GM19043 (cell line): ENCODE measurements at regions not wholly inside any gene's neighbourhood (a gene's known extent, or its start where the extent isn't known, plus 50 kb on each side); places are given as distances from the start of the nearest gene placed in this dataset.
"Not testable (repeated sequence)": the region's sequence is repeated elsewhere in the genome, so short reads cannot be mapped to it uniquely, and the experiment has no call there.

Source experiments
- ATAC-seq: cut with Tn5 transposase; IDR thresholded peaks from one replicate; pipeline ENCODE4 v1.9.1; 2021; ENCODE audit warnings: low read depth; ENCODE audit not compliant: unreplicated experiment

DNA sequence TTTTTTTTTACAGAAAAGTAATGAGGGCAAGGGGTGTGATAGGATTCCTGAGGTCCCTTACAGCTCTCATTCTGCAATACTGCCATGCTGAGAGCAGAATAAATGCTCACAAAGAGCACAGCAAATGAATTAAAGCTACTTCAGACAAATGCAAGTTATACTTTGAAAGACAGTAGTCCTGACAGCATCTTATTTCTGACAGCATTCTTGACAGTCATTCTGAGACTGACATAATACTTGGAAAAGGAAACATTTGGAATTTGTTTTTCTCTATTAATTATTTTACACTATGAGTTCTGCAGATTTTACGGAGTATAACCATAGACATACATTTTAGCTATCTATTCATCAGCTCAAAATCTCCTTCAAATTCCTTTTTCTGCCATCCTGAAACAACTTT lies 935.2 kb upstream of the FAM98A start:
- ATAC-seq, result no peak

DNA sequence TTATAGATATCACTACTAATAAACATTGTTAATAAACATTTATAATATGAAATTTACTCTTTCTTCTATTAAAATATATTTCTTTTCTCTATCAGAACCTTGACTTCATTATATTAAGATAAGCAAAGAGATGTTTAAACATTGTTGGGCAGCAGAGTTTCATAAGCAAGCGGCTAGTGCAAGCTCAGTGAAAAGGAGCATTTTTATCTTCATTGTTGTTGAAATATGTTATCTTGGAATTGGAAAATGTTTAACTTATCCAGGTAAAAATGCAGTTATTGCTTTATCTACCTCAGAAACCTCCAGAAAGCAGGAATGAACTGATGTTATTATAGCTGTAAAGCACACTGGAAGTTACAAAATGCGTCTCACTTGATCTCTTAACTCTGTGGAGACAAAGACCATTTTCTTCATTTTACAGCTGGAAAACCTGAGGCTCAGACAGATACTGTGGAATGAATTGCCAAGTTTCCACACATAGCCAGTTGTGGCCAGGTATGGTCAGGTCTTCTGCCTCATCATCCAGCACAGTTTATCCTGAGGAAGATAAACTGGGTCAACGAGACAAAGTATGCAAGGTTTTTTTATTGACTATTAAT lies 934.6 kb upstream of the FAM98A start:
- no peak for ATAC-seq

DNA sequence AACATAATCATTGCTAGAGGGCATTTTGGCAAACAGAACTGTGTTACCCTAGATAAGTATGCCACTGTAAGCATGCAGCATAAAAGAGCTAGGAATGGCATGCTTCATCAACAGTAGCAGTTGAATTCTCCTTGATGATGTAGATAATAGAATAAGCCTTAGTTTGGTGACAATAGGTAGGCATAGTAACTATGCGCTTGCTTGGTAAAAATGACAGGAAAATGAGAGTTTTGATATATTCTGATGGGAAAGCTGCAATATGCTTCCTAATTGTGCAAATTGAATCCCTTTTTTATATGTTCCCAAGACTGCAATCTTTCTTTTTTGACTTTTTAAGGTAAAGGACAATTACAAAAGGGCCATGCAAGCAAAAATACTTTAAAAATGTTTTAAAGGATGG lies 930.9 kb upstream of the FAM98A start:
- ATAC-seq, result no peak

DNA sequence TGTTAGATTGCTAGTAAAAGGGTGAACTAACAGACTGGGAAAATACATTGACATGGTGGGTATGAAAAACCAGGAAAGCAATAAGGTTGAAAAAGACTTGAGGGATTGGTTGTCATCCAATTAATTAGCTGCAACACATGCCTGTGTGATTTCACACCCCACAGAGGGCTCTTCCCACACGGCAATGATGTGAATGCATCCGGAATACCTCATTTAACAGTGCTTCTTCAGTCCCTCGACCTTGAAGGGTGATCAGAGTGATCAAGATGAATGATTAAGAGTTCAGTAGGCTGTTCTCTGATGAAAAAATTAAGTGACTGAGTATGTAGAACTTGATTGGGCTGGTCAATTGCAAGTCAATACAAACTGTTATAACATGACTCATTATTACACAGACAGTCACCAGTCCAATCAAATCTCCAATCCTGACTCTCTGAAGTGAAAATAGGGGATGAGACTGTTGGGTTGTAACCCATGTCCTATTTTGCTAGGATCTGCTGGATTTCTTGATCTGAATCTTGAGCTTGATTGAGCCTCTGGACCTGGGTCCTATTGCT lies 924.9 kb upstream of the FAM98A start:
- ATAC-seq, result no peak

DNA sequence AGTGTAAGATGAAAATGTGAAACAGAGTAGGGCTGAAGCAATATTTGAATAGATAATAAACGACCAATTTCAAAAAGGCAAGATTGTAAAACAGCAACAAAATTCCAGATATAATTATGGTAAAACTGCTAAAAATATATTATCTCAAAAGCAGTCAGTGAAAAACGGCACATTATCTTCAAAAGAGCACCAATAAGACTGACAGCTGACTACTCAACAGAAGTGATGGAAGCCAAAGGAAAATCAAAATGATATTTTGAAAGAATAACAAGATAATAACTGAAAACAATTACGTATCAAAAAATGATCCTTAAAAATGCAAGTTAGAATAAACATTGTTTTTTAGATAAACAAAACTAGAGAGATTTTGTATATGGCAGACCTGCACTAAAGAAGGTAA lies 920.6 kb upstream of the FAM98A start:
- ATAC-seq, result no peak

DNA sequence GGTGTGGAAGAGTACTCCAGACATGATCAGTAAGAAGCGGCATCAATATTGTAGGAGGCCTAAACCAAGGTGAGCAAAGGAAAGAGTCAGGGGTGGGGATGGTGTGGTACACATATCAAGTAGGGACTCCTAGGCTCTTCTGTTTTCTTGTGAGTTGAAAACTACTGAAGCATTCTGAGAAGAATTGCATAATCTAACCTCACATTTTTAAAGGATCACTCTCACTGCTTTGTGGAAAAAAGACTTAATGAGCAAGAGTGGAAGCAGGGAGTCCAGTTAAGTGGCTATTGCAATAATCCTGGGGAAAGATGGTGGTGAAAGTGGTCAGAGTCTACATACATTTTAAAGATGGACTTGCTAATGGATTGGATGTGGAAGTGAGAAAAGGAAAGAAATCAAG lies 899.5 kb upstream of the FAM98A start:
- no peak for ATAC-seq

DNA sequence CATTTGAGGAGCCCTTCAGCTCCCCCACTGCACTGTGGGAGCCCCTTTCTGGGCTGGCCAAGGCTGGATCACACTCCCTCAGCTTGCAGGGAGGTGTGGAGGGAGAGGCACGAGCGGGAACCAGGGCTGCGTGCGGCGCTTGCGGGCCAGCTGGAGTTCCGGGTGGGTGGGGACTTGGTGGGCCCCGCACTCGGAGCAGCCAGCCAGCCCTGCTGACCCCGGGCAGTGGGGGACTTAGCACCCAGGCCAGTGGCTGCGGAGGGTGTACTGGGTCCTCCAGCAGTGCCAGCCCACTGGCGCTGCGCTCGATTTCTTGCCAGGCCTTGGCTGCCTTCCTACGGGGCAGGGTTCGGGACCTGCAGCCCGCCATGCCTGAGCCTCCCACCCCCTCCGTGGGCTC lies 895.1 kb upstream of the FAM98A start:
- ATAC-seq, result not testable (repeated sequence)

DNA sequence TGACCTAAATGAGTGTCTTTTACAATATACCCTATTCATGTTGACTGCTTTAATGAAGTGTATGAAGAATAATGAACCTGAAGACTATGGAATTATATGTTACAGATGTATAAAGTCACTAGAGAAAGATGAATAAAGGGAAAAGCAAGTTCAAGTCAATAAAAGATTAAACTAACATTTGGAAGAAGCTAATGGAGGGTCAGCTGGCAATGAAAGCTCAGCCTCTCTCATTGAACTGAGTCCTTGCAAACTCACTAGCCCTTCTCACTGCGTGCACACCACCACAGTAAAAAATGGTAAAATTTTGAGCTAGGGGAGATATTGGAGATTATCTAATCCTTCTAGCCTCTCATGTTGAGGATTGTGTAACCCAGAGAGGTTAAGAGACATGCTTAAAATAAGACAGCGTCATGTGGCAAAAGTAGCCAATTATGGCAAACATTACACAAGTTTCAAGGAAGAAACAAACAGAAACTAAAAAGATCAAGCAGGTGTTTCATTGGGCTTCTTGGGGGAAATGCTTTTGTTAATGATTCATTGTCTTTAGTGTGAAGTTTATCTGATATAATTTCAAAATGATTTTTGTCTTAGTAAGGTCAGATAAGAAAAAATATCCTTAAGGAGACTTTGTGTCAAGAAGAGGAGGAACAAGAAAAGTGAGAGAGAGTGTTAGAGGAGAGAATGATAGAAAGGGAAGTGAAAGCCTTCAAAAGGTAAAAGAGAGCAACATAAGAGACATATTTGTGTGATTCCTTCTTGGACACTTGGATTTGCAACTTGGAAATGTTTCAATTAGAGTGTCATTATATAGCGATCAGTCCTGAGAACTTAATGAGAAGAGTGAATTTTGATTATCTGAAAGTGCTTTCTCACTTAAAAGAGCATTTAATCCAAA lies 893.7 kb upstream of the FAM98A start:
- ATAC-seq, result no peak

DNA sequence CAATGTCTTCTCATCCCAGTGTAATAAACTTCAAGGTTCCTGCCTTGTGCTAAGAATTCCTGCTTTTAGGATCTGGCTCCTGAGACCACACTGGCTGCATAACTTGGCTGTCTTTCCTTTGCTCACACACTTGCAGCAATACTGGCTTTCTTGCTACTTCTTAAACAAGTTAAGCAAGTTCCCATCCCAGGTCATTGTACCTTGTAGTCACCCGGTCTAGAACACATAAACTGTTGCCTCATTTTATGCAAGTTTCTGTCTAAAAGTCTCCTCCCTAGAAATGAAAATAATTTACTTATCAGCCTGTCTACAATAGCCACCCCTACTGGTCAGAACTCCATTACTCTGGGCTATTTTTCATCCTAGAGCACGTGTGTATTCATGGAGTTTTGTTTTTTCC lies 887.9 kb upstream of the FAM98A start:
- no peak for ATAC-seq

DNA sequence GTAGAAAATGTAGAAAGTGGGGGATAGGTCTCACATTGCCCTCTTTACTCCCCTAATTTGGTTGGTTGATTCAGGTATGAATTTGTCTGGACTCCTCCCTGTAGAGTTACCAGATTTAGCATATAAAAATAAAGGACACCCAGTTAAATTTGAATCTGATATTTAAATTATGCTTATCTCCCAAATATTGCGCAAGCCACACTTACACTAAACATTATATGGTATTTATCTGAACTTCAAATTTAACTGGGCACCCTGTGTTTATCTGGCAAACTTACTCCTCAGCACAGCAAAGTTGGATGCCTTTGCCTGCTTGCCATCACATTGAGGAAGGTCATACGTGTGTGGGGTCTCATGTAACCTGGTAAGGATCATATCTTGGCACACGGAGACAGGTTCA lies 882.4 kb upstream of the FAM98A start:
- no peak for ATAC-seq

DNA sequence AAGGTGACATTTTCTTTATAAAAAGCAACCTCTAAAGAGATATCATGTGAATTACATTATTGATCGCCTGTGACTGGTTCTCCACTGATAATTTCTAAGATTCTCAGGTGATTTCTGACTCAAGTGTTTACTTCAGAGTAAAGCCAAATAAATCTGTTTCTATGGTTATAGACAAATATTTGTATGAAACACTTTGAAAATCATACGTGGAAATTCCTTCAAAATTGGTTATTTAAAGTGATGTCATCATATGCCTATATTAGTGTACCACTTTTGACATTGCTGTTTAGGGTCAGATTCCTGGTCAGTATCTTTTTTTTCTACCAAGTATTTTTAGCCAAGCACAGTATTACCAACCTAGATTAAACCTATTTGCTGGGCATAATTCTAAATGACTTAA lies 881.3 kb upstream of the FAM98A start:
- no peak for ATAC-seq

DNA sequence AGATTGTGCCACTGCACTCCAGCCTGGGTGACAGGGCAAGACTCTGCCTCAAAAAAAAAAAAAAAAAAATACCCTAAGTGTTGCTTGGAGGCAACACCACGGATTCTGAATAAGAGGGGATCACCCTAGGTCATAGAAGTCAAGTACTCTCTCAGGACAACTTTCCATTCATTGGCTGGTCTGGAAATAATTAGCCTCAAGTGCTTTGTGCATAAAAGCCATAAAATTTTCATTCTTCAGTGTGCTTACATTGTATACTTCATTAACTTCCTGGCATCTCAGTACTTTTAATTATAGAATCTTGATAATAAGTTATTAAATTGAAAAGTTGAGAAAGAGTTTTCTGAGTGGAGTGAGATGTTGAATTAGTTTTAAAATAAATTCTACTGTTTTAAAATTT lies 876.1 kb upstream of the FAM98A start:
- ATAC-seq, result no peak

DNA sequence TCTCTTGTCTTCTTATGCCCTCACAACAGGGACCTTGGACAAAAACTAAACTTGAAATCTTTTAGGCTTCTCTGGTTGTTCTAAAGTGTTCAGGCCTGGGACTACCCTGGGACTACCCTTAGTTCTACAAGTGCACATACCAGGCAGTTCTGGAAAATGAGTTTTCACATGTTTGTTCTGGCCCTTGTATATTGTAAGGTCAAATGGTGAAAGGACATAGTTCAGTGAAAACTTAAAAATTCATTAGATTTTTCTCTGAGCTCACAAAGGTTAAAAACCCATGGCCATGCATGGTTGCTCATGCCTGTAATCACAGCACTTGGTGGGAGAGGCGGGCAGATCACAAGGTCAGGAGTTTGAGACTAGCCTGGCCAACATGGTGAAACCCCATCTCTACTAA lies 875.5 kb upstream of the FAM98A start:
- ATAC-seq, result no peak

DNA sequence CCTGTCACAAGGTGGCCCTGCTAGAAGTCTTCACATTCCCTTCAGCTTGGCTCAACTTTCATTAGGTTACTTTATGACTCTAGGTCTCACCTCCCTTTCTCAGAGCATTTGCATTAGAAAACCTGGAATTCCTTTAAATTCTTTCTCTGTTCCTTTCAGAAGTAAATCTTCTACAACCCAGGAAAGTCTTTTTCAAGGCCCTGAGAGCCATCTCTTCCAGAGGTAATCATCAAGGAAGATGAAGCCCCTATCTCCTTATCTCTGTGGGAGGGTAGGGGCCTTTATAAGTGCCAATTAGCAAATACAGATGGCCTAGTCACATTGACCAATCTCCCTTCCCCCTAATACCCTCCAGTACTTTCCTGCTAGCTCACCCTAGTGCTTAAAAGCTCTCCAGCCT lies 848.0 kb upstream of the FAM98A start:
- ATAC-seq, result no peak

DNA sequence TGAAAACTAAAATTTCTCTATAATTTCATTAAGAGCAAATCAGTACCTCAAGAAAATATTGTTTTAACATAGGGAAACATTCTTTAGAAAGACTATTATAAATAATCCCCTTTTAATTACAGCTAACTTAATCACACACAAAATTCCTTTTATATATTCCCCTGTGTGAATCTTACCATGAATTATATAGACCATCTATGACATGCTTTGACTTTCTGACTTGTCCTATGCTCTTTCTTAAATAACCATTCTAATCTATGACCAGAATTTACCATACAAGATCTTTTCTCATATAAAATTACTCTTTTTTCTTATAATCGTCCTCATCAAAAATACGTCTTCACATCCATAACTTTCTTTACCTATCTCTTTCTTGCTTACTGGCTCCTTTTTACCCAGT lies 824.2 kb upstream of the FAM98A start:
- ATAC-seq, result no peak

DNA sequence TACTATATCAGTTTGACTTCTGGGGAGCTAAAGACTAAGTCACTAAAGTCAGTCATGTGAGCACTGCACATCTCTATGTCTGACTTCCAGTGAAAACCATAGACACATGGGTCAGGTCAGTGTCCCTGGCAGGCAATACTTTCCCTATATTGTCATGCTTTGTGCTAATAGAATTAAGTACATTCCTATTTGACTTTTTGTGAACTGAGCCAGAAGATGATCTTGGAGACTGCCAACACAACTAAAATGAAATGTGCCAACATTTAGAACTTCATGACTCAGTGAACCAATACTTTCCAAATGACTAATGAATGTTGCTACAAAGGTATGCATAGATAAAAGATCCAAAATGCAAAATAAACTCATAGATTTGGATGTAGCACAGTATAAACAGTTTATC lies 820.8 kb upstream of the FAM98A start:
- no peak for ATAC-seq

DNA sequence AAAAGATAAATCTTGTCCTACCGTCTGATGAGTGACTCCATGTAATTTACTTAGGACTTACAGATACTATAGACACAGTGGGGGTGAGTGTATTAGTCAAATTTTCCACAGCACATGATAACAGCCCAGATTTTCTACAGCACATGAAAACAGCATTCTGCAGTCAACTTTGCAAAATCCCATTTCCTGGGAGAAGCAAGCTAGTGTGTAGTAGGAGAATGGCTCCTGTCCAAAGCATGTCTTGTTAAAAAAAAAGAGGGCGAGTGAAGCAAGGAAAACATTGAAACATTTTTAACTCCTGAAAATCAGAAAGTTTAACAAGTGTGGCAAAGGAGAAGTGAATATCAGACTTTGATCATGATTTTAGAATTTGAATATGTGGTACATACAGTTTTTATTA lies 817.8 kb upstream of the FAM98A start:
- ATAC-seq, result no peak

DNA sequence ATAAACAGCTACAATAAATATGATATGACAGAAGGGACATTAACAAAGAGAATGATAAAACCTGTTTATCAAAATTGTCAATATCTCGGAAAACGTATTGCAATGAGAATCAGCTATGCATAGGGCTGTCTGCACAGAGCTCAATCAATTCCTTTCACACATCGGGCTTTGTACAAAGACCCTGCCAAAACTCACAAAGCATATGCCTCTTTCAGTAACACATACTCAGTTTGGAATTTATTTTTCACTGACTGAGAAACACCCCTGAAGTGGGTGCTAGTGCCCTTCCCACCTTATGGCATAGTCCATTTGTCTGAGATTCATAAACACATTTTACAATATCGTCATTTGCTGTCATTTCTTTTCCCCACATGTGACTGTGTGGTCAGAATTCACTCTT lies 815.8 kb upstream of the FAM98A start:
- no peak for ATAC-seq

DNA sequence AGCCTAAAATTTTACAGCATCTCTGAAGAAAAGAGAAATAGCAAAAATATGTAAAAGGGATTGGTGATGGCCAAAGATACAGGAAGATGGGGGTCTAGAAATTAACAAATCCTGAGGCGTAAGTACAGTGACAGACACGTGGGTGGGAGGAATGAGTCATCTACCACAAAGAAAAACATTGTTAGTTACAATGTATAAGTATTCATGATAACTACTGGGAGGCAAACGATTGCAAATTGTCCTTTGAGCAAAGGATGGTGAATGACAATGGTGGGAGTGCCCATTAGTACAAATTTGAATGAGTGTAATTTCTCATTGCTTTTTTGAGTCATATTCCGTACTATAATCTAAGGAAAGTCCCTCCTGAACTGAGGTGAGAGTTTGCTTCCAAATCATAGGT lies 809.0 kb upstream of the FAM98A start:
- no peak for ATAC-seq

DNA sequence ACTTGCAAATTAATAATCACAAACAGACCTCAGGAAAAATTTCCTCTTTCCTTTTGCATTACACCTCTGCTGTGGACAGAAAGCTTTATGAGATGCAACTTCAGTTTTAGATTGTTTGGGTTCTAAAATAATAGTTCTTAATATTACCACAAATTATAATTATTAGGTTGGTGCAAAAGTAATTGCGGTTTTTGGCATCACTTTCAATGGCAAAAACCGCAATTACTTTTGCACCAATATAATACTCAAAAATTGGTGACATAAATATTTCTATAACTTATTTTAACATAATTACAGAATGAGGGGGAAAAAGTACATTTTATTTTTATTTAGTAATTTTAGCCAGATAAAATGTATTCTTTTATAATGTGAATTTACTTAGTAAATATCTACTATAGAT lies 804.4 kb upstream of the FAM98A start:
- no peak for ATAC-seq

DNA sequence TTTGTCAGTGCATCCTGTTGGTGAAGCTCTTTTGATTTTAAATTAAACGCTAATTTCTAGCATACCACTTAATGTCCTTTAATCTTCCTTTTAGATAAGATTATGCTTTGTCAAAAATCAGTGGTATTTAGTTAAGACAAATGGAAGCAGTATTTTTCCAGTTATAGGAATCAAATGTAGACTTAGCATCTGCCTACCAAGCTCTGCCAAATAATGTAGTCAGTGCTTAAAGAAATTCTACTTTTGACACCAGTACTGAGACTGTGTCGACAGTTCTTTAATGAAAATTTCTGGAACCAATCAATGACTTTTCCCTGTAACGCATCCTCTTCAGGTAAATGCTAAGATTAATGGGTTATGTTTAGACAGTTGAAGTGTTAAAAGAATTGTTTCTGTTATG lies 803.3 kb upstream of the FAM98A start:
- no peak for ATAC-seq

DNA sequence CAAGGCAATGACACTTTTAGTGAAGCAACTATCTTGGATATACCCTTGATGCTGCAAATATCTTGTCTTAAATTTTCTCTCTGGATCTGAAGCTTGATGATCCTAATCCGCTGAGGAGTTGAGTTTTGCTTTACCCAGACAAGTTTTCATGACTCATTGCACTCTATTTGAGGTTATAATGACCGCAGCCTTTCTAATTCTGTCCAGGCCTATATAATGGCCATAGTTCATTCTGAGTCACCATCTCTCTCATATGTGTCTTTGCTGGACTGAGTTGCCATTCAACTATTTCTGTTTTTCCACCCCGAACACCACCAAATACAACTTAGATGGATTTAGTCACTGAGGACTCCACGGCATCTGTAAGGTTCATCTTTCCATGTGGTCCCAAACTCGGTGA lies 802.1 kb upstream of the FAM98A start:
- ATAC-seq, result no peak
